SJSA1 (cell line): ENCODE measurements at regions not wholly inside any gene's neighbourhood (a gene's known extent, or its start where the extent isn't known, plus 50 kb on each side); places are given as distances from the start of the nearest gene placed in this dataset.

Experiments
- DNase-seq, 2 experiments: peaks; one replicate each; pipeline ENCODE4 v3.0.0-alpha.2; 2015 to 2020; ENCODE audit warnings: low spot score in 2 of 2, low read depth in 1 of 2
- H3K27ac ChIP-seq: fragments of 250-450 bp; sonication (Bioruptor Pico); 2 replicates; pipeline ENCODE4 v1.5.1; 2020; ENCODE audit warnings: mild to moderate bottlenecking, moderate library complexity
- H3K27me3 ChIP-seq: fragments of 250-450 bp; sonication (Bioruptor Pico); replicated peaks from 2 replicates; pipeline ENCODE4 v1.5.1; 2020; ENCODE audit warnings: mild to moderate bottlenecking, moderate library complexity
- H3K36me3 ChIP-seq: fragments of 250-450 bp; sonication (Bioruptor Pico); 2 replicates; pipeline ENCODE4 v1.5.1; 2020; ENCODE audit warnings: mild to moderate bottlenecking
- H3K4me1 ChIP-seq: fragments of 250-450 bp; sonication (Bioruptor Pico); replicated peaks from 2 replicates; pipeline ENCODE4 v1.6.1; 2021; ENCODE audit warnings: mild to moderate bottlenecking
- H3K4me3 ChIP-seq: fragments of 250-450 bp; sonication (Bioruptor Pico); 2 replicates; pipeline ENCODE4 v1.5.1; 2020; ENCODE audit warnings: mild to moderate bottlenecking
- H3K9me3 ChIP-seq: fragments of 250-450 bp; sonication (Bioruptor Pico); replicated peaks from 2 replicates; pipeline ENCODE4 v1.5.1; 2020; ENCODE audit warnings: mild to moderate bottlenecking

- DNase-seq, result no peak
- Histone ChIP-seq H3K27ac (no peak overlapping the region), H3K36me3 (no peaks in the 10 kb centered on the region), H3K9me3 (no peaks in the 10 kb centered on the region), H3K4me3 (no peak overlapping the region), H3K27me3 (no peaks in the 10 kb centered on the region; the same call in 1 of the 2 replicates), H3K4me1 (peaks cover 7% of the 10 kb centered on the region; the same call in 1 of the 2 replicates)
Observed at GRCh38 chr6:14641423-14642135, 524.0 kb downstream of the CD83 start.

GRCh38 chr6:14642136-14642505 is 524.5 kb downstream of the CD83 start:
- DNase-seq, result no peak
- Histone ChIP-seq H3K9me3 (no peaks in the 10 kb centered on the region), H3K4me3 (no peak overlapping the region), H3K4me1 (peaks cover 7% of the 10 kb centered on the region; the same call in 1 of the 2 replicates), H3K27ac (no peak overlapping the region), H3K27me3 (no peaks in the 10 kb centered on the region; the same call in 1 of the 2 replicates), H3K36me3 (no peaks in the 10 kb centered on the region)

GRCh38 chr6:14642842-14643241 is 525.3 kb downstream of the CD83 start:
- Histone ChIP-seq H3K27ac (no peak overlapping the region), H3K4me3 (no peak overlapping the region), H3K4me1 (peaks cover 7% of the 10 kb centered on the region; the same call in 1 of the 2 replicates), H3K9me3 (no peaks in the 10 kb centered on the region), H3K36me3 (no peaks in the 10 kb centered on the region), H3K27me3 (no peaks in the 10 kb centered on the region; the same call in 1 of the 2 replicates)
- DNase-seq, result no peak

GRCh38 chr6:14644381-14644780 is 526.8 kb downstream of the CD83 start:
- no peaks in the 10 kb centered on the region for H3K9me3 ChIP-seq
- H3K27ac ChIP-seq, result no peak overlapping the region
- H3K4me3 ChIP-seq, result no peak overlapping the region
- H3K27me3 ChIP-seq, result no peaks in the 10 kb centered on the region
- H3K4me1 ChIP-seq, result no peaks in the 10 kb centered on the region
- no peaks in the 10 kb centered on the region for H3K36me3 ChIP-seq
- no peak for DNase-seq

- H3K4me1 ChIP-seq, result no peaks in the 10 kb centered on the region
- DNase-seq, result no peak
Observed at GRCh38 chr6:14645221-14645620, 527.6 kb downstream of the CD83 start.

GRCh38 chr6:14645841-14646240 is 528.3 kb downstream of the CD83 start:
- Histone ChIP-seq H3K27ac (no peak overlapping the region), H3K9me3 (no peaks in the 10 kb centered on the region), H3K36me3 (no peaks in the 10 kb centered on the region), H3K4me1 (no peaks in the 10 kb centered on the region), H3K4me3 (no peak overlapping the region), H3K27me3 (no peaks in the 10 kb centered on the region)
- DNase-seq, result no peak

More at GRCh38 chr6:14645221-14645620, 527.6 kb downstream of the CD83 start:
- Histone ChIP-seq H3K27ac (no peak overlapping the region), H3K9me3 (no peaks in the 10 kb centered on the region), H3K27me3 (no peaks in the 10 kb centered on the region), H3K4me3 (no peak overlapping the region), H3K36me3 (no peaks in the 10 kb centered on the region)

- no peaks in the 10 kb centered on the region for H3K9me3 ChIP-seq
- no peaks in the 10 kb centered on the region for H3K4me1 ChIP-seq
- no peak overlapping the region for H3K4me3 ChIP-seq
- DNase-seq, result no peak
- no peak overlapping the region for H3K27ac ChIP-seq
- H3K36me3 ChIP-seq, result no peaks in the 10 kb centered on the region
- H3K27me3 ChIP-seq, result no peaks in the 10 kb centered on the region
Observed at GRCh38 chr6:14646371-14646770, 528.8 kb downstream of the CD83 start.

GRCh38 chr6:14647357-14647756 is 529.8 kb downstream of the CD83 start:
- DNase-seq, result no peak
- Histone ChIP-seq H3K36me3 (no peaks in the 10 kb centered on the region), H3K27me3 (no peaks in the 10 kb centered on the region), H3K4me1 (no peaks in the 10 kb centered on the region), H3K27ac (no peak overlapping the region), H3K9me3 (no peaks in the 10 kb centered on the region), H3K4me3 (no peak overlapping the region)

- Histone ChIP-seq H3K27me3 (no peaks in the 10 kb centered on the region), H3K9me3 (no peaks in the 10 kb centered on the region), H3K4me3 (no peak overlapping the region), H3K36me3 (no peaks in the 10 kb centered on the region), H3K27ac (no peak overlapping the region), H3K4me1 (no peaks in the 10 kb centered on the region)
- no peak for DNase-seq
Observed at GRCh38 chr6:14652536-14652935, 535.0 kb downstream of the CD83 start.

- Histone ChIP-seq H3K9me3 (no peaks in the 10 kb centered on the region), H3K4me3 (no peak overlapping the region), H3K36me3 (no peaks in the 10 kb centered on the region), H3K4me1 (no peaks in the 10 kb centered on the region), H3K27me3 (no peaks in the 10 kb centered on the region), H3K27ac (no peak overlapping the region)
- DNase-seq, result no peak
Observed at GRCh38 chr6:14655201-14656061, 537.9 kb downstream of the CD83 start.

GRCh38 chr6:14656078-14656521 is 538.5 kb downstream of the CD83 start:
- no peak overlapping the region for H3K4me3 ChIP-seq
- no peak for DNase-seq
- no peak overlapping the region for H3K27ac ChIP-seq
- H3K27me3 ChIP-seq, result no peaks in the 10 kb centered on the region
- no peaks in the 10 kb centered on the region; the same call in 1 of the 2 replicates for H3K4me1 ChIP-seq
- no peaks in the 10 kb centered on the region for H3K9me3 ChIP-seq
- H3K36me3 ChIP-seq, result no peaks in the 10 kb centered on the region

GRCh38 chr6:14656649-14657048 is 539.1 kb downstream of the CD83 start:
- Histone ChIP-seq H3K36me3 (no peaks in the 10 kb centered on the region), H3K4me3 (no peak overlapping the region), H3K4me1 (no peaks in the 10 kb centered on the region; the same call in 1 of the 2 replicates), H3K9me3 (no peaks in the 10 kb centered on the region), H3K27me3 (no peaks in the 10 kb centered on the region), H3K27ac (no peak overlapping the region)
- no peak for DNase-seq

GRCh38 chr6:14658030-14658429 is 540.5 kb downstream of the CD83 start:
- Histone ChIP-seq H3K36me3 (no peaks in the 10 kb centered on the region), H3K4me3 (no peak overlapping the region), H3K9me3 (no peaks in the 10 kb centered on the region), H3K4me1 (no peaks in the 10 kb centered on the region; the same call in 1 of the 2 replicates), H3K27me3 (no peaks in the 10 kb centered on the region), H3K27ac (no peak overlapping the region)
- no peak for DNase-seq
